ENCODE measurements at regions not wholly inside any gene's neighbourhood (a gene's known extent, or its start where the extent isn't known, plus 50 kb on each side); places are given as distances from the start of the nearest gene placed in this dataset.

- DNase-seq (ENCODE audit: low spot score in 2 of 2): no peak
- no peak for TF ChIP-seq CTCF (IDR thresholded peaks at IDR 0.05)
- TF ChIP-seq EP300 (IDR thresholded peaks at IDR 0.05): no peak
- TF ChIP-seq POLR2A (IDR thresholded peaks at IDR 0.05): no peak
- Histone ChIP-seq H3K27me3 (no peaks in the 10 kb centered on the region), H3K27ac (no peak overlapping the region), H3K9me3 (peaks cover 0 to 26% (median 1%) of the 10 kb centered on the region in 4 donors), H3K4me1 (no peaks in the 10 kb centered on the region), H3K36me3 (no peaks in the 10 kb centered on the region), H3K4me3 (no peak overlapping the region)
- 88 to 92% methylated on average over 1 of the region's 1 CpG for WGBS, 2 donors
Observed at GRCh38 chr1:193433599-193433998, 247.2 kb upstream of the B3GALT2 start.

- Histone ChIP-seq H3K4me3 (no peak overlapping the region), H3K4me1 (no peaks in the 10 kb centered on the region), H3K27ac (no peak overlapping the region), H3K27me3 (no peaks in the 10 kb centered on the region), H3K9me3 (peaks cover 0 to 26% (median 1%) of the 10 kb centered on the region in 4 donors), H3K36me3 (no peaks in the 10 kb centered on the region)
- WGBS, 2 donors: 91 to 95% methylated on average over 3 of the region's 3 CpGs
- TF ChIP-seq EP300 (IDR thresholded peaks at IDR 0.05) (no peak), POLR2A (IDR thresholded peaks at IDR 0.05) (no peak), CTCF (IDR thresholded peaks at IDR 0.05) (no peak)
- no peak for DNase-seq (ENCODE audit: low spot score in 2 of 2)
Observed at GRCh38 chr1:193432979-193433587, 246.7 kb upstream of the B3GALT2 start.

- H3K27ac ChIP-seq: no peak overlapping the region
- no peaks in the 10 kb centered on the region for H3K36me3 ChIP-seq
- no peak for DNase-seq (ENCODE audit: low spot score in 2 of 2)
- WGBS, 2 donors: 47 to 70% methylated on average over 2 of the region's 2 CpGs
- no peaks in the 10 kb centered on the region for H3K27me3 ChIP-seq
- no peaks in the 10 kb centered on the region for H3K4me1 ChIP-seq
- peaks cover 0 to 21% (median 1%) of the 10 kb centered on the region in 4 donors for H3K9me3 ChIP-seq
- TF ChIP-seq CTCF (IDR thresholded peaks at IDR 0.05): no peak
- TF ChIP-seq POLR2A (IDR thresholded peaks at IDR 0.05): no peak
- no peak for TF ChIP-seq EP300 (IDR thresholded peaks at IDR 0.05)
- no peak overlapping the region for H3K4me3 ChIP-seq
Observed at GRCh38 chr1:193431265-193431977, 245.0 kb upstream of the B3GALT2 start.

DNA sequence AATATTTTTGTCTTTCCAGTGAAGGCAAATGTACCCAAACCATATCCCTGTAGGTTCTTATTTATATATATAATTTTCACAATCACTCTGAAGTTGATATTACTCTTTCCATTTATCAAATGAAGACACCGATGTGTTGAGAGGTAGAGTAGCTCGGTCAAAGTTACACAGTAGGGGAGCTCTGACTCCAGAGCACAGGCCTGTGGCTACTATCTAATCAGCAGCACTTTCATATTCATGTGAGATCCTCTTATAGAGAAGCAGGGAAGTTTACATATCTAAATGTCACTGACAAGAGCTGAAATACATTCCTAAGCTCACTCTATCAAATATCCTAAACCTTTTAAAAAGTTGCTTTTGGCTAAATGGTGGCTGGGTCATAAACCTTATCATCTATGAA is 241.1 kb upstream of the B3GALT2 start:
- DNase-seq (ENCODE audit: low spot score in 2 of 2): no peak
- Histone ChIP-seq H3K36me3 (no peaks in the 10 kb centered on the region), H3K4me1 (no peaks in the 10 kb centered on the region), H3K4me3 (no peak overlapping the region), H3K27me3 (no peaks in the 10 kb centered on the region), H3K27ac (no peak overlapping the region), H3K9me3 (peaks cover 0 to 3% (median 0%) of the 10 kb centered on the region in 4 donors)
- TF ChIP-seq EP300 (IDR thresholded peaks at IDR 0.05): no peak
- no peak for TF ChIP-seq CTCF (IDR thresholded peaks at IDR 0.05)
- no peak for TF ChIP-seq POLR2A (IDR thresholded peaks at IDR 0.05)
- 83 to 90% methylated on average over 2 of the region's 2 CpGs for WGBS, 2 donors

- no peak overlapping the region for H3K4me3 ChIP-seq
- H3K27me3 ChIP-seq: no peaks in the 10 kb centered on the region
- no peak for DNase-seq (ENCODE audit: low spot score in 2 of 2)
- H3K27ac ChIP-seq: no peak overlapping the region
- no peaks in the 10 kb centered on the region for H3K36me3 ChIP-seq
- 64 to 69% methylated on average over 2 of the region's 2 CpGs for WGBS, 2 donors
- no peak for TF ChIP-seq CTCF (IDR thresholded peaks at IDR 0.05)
- TF ChIP-seq POLR2A (IDR thresholded peaks at IDR 0.05): no peak
- TF ChIP-seq EP300 (IDR thresholded peaks at IDR 0.05): no peak
- H3K9me3 ChIP-seq: no peaks in the 10 kb centered on the region
- no peaks in the 10 kb centered on the region for H3K4me1 ChIP-seq
Observed at GRCh38 chr1:193426061-193426460, 239.6 kb upstream of the B3GALT2 start.
